ENCODE measurements at regions not wholly inside any gene's neighbourhood (a gene's known extent, or its start where the extent isn't known, plus 50 kb on each side); places are given as distances from the start of the nearest gene placed in this dataset.

DNA sequence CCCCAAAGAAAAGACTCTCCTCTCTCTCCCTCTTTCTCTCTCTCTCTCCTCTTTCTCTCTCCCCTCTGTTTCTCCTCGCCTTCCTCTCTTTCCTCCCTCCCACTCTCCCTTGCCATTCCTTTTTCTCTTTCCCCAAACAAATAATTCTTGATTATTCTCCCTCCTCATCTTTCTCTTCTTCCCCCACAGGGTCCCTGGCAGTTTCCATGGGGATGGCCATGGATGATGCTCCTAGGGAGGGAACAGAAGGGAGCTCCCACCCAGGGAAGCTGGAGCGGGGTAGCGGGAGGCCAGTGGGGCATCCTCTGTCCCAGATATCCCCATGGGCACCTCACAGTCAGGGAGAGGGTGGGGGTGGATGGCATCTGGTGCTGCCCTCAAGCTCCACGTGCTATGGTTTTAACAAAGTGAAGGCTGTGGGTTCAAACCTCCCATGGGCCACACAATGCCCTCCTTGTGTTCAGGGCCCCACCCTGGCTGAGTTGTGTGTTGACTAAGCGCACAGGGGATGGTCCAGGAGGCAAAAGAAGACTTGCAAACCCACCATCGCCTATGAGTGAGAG, 266.4 kb downstream of the BUD13 start:
- intact Hi-C loops (cut with DNase I) = no loop called here

GRCh38 chr11:116505298-116506262, 267.2 kb downstream of the BUD13 start:
- no peaks in the 10 kb centered on the region for H3K36me3 ChIP-seq
- H3K27me3 ChIP-seq = peaks cover 3% of the 10 kb centered on the region
- intact Hi-C loops (cut with DNase I) = no loop called here
- no peak for DNase-seq (ENCODE audit: low spot score in 2 of 2)
- no peak overlapping the region for H3K27ac ChIP-seq
- no peaks in the 10 kb centered on the region for H3K4me1 ChIP-seq
- H3K4me3 ChIP-seq = no peak overlapping the region
- H3K9me3 ChIP-seq = no peaks in the 10 kb centered on the region
- TF ChIP-seq CTCF (IDR thresholded peaks at IDR 0.05) = no peak

More for the DNA sequence above, 266.4 kb downstream of the BUD13 start:
- H3K9me3 ChIP-seq = no peaks in the 10 kb centered on the region
- H3K4me3 ChIP-seq = no peak overlapping the region
- H3K27me3 ChIP-seq = peaks cover 3% of the 10 kb centered on the region
- no peaks in the 10 kb centered on the region for H3K36me3 ChIP-seq
- H3K4me1 ChIP-seq = no peaks in the 10 kb centered on the region
- TF ChIP-seq CTCF (IDR thresholded peaks at IDR 0.05) = no peak
- no peak overlapping the region for H3K27ac ChIP-seq
- no peak for DNase-seq (ENCODE audit: low spot score in 2 of 2)

DNA sequence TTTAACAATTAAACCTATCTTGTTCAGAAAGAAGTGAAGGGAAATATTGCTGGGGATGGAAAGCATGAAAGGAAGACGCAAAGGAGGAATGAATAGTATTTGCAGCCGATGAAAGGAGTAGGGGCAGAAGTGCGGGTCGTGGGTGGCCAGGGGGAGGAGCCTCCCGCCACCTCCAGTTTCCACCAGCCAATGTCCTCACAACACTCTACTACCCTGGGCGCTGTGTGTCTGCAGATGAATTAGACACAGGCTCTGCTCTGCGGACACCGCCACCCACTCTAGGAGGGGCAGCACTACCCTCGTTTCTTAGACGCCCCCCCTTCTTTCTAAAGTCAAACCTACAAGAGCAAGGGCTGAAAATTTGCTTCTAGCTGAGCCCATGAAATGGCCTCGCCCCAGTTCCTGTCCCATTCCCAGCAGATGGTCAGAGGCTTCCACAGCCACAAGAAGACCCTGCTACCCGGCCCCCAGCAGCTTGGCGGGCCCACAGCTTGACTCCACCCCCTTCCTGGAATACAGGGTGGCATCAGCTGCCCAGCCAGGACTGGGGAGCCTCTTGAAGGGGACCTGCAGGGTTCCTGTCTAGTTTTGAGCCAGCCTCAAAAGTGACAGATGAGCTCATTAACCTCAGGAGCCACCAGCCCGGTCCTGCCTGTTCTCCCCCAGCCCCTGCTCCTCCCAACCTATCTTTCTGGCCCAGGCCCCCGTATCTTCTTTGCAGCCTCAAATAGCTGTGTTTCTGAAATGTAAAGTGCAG, 268.1 kb downstream of the BUD13 start:
- no peaks in the 10 kb centered on the region for H3K9me3 ChIP-seq
- DNase-seq (ENCODE audit: low spot score in 2 of 2) = no peak
- H3K4me3 ChIP-seq = no peak overlapping the region
- peaks cover 3% of the 10 kb centered on the region for H3K27me3 ChIP-seq
- H3K36me3 ChIP-seq = no peaks in the 10 kb centered on the region
- no peak for TF ChIP-seq CTCF (IDR thresholded peaks at IDR 0.05)
- intact Hi-C loops (cut with DNase I) = no loop called here
- H3K27ac ChIP-seq = no peak overlapping the region
- no peaks in the 10 kb centered on the region for H3K4me1 ChIP-seq

GRCh38 chr11:116503216-116504160, 269.3 kb downstream of the BUD13 start:
- peaks cover 3% of the 10 kb centered on the region for H3K27me3 ChIP-seq
- H3K36me3 ChIP-seq = no peaks in the 10 kb centered on the region
- no peak overlapping the region for H3K4me3 ChIP-seq
- intact Hi-C loops (cut with DNase I) = no loop called here
- H3K9me3 ChIP-seq = no peaks in the 10 kb centered on the region
- DNase-seq (ENCODE audit: low spot score in 2 of 2) = no peak
- no peak for TF ChIP-seq CTCF (IDR thresholded peaks at IDR 0.05)
- no peaks in the 10 kb centered on the region for H3K4me1 ChIP-seq
- no peak overlapping the region for H3K27ac ChIP-seq

DNA sequence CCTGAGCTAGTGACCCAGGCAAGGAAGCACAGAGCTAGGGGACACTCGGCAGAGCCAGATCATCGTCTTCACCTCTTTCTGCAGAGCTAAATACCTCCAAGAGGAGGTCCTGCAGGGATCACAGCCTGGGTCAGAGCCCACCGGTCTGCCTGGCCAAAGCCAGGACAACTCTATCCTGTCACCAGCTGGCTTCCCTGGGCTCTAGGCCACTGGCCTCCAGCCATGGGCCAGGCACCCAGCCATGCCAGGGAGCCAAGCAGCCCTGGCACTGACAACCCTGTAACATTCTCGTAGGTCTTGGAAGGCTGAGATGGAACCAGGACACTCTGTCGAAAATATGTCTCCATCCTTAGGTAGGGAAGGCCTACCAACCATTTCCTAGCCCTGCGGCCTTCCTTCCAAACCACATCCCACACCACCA, 270.1 kb downstream of the BUD13 start:
- DNase-seq (ENCODE audit: low spot score in 2 of 2) = no peak

More for the DNA sequence above, 270.1 kb downstream of the BUD13 start:
- Histone ChIP-seq H3K27ac (no peak overlapping the region), H3K4me3 (no peak overlapping the region), H3K36me3 (no peaks in the 10 kb centered on the region), H3K27me3 (peaks cover 3% of the 10 kb centered on the region), H3K9me3 (no peaks in the 10 kb centered on the region), H3K4me1 (no peaks in the 10 kb centered on the region)
- intact Hi-C loops (cut with DNase I) = no loop called here
- no peak for TF ChIP-seq CTCF (IDR thresholded peaks at IDR 0.05)
